ENCODE measurements at regions not wholly inside any gene's neighbourhood (a gene's known extent, or its start where the extent isn't known, plus 50 kb on each side); places are given as distances from the start of the nearest gene placed in this dataset.

- TF ChIP-seq, protein P1, sequence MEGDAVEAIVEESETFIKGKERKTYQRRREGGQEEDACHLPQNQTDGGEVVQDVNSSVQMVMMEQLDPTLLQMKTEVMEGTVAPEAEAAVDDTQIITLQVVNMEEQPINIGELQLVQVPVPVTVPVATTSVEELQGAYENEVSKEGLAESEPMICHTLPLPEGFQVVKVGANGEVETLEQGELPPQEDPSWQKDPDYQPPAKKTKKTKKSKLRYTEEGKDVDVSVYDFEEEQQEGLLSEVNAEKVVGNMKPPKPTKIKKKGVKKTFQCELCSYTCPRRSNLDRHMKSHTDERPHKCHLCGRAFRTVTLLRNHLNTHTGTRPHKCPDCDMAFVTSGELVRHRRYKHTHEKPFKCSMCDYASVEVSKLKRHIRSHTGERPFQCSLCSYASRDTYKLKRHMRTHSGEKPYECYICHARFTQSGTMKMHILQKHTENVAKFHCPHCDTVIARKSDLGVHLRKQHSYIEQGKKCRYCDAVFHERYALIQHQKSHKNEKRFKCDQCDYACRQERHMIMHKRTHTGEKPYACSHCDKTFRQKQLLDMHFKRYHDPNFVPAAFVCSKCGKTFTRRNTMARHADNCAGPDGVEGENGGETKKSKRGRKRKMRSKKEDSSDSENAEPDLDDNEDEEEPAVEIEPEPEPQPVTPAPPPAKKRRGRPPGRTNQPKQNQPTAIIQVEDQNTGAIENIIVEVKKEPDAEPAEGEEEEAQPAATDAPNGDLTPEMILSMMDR (IDR thresholded peaks at IDR 0.05): no peak
- no peak for TF ChIP-seq POLR2A (IDR thresholded peaks at IDR 0.05)
Observed at GRCh38 chr11:123330471-123330870, 99.6 kb upstream of the GRAMD1B start.

Data from adrenal gland (tissue), 5 donors.